NK-92 treated with Interleukin-12 subunit alpha and Interleukin-12 subunit beta, amount 100 ng/mL, for 24 hours (cell line): ENCODE measurements at regions not wholly inside any gene's neighbourhood (a gene's known extent, or its start where the extent isn't known, plus 50 kb on each side); places are given as distances from the start of the nearest gene placed in this dataset.
A peak's percentile ranks its signal among the peaks of the same experiment; 100 is the strongest.
"Not testable (repeated sequence)": the region's sequence is repeated elsewhere in the genome, so short reads cannot be mapped to it uniquely, and the experiment has no call there.

Source experiments
- DNase-seq: peaks from one replicate; lab custom pipeline; 2025; lab: John Stamatoyannopoulos, UW

DNA sequence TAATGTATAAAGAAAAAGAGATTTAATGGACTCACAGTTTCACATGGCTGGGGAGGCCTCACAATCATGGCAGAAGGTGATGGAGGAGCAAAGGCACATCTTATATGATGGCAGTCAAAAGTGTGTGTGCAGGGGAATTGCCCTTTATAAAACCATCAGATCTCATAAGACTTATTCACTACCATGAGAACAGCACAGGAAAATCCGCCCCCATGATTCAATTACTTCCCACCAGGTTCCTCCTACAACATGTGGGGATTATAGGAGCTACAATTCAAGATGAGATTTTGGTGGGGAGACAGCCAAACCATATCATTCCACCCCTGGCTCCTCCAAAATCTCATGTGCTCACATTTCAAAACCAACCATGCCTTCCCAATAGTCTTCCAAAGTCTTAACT is 82.5 kb upstream of the ANKRD1 start:
- not testable (repeated sequence) for DNase-seq

DNA sequence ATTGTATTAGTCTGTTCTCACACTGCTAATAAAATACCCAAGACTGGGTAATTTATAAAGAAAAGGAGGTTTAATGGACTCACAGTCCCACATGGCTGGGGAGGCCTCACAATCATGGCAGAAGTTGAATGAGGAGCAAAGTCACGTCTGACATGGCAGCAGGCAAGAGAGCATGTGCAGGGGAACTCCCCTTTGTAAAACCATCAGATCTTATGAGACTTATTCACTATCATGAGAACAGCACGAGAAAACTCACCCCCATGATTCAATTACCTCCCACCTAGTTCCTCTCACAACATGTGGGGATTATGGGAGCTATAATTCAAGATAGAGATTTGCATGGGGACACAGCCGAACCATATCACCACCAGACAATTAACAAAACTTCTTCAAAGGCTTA is 84.4 kb upstream of the ANKRD1 start:
- not testable (repeated sequence) for DNase-seq

DNA sequence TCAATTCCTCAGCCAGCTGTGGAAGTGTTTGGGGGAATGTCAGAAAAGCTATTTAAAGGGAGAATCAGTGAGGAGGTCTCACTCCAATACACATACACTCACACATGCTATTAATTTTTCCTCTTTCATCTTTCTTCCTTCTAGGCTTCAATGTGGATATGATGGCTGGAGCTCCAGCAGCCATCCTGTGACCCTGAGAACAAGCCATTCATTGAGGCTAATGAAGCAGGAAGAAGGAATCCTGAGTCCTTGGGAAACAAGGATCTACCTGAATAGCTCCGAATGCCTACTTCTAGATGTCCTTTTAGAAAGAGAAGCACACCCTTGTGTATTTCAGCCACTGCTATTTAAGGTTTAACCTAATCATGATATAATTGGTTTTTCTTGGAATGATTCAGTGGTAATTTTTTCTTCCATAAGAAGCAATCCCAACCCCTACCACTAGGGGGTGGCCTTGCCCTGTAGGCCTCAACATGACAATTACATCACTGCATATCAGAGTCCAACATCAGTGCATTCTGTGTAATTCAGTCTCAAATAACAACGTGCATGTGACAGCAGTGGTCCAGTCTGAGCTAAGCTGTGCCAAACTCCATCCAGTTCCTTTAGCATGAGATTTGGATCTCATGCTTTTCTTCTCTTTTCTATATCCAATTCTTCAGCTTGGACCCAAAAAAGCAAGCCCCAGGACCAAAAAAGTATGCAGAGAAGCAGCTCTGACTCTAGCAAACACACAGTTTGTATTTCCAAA is 85.3 kb upstream of the ANKRD1 start:
- peak; percentile 7 for DNase-seq

DNA sequence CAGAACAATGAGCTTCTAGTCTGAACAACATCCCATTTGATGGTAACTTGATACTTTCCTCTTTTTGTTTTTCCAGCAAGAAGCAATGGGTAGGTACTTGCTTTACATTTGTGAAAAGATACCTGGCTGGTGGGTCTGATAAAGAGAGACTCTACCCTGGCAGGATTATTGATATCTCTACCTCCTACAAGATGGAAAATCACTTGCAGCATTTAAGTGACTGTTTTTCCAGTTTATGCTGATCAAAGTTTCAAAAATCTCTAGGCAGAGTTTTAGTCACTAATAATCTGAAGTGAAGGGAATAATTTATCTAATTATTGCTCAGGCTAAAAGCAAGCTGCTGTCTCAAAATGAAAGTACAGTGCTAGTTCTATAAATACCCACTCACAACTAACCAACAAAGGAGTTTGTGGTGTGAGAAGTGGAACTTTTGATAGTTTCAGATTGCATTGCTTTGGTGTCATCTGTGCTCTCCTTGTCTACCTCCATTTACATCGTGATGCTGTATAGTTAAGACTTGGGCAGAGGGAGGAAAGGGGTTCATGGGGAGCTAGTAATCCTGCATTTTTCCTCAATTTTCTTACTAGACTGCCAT is 86.0 kb upstream of the ANKRD1 start:
- DNase-seq = no peak

DNA sequence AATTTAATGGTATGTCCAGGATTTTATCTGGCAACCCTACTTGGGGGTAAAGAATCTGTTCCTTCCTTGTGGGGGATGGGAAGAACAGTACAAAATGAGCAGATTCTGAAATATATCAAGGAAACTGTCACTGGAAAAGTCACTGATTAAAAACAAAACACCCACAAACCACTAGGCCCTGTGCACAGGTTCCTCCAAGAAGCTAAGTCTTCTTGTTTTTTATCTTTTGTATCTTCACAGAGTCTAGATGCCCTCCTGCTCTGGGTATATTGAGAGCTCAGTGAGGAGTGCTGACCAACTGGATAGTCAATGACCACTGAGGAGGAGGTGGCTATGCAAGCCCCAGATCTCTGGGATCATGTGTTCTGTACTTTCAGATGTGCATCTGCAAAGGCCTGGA is 86.8 kb upstream of the ANKRD1 start:
- DNase-seq = no peak

DNA sequence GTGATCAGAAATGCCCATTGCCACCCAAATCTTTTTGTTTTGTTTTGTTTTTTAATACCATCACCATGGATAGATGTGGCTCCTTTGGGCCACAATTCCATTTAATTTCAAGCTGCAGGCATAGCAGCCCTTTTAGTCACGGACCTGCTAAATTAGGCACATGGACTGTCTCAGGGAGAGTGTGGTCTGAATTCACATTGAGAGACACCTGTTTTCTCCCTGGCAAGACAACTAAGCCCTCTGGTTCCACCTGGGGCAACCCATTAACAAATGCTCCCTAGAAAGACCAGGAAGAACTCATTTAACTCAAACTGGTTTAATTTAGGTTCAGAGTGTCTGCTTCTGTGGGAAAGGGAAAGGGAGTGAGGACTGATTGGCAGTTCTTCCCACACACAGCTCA is 88.2 kb upstream of the ANKRD1 start:
- DNase-seq = no peak

DNA sequence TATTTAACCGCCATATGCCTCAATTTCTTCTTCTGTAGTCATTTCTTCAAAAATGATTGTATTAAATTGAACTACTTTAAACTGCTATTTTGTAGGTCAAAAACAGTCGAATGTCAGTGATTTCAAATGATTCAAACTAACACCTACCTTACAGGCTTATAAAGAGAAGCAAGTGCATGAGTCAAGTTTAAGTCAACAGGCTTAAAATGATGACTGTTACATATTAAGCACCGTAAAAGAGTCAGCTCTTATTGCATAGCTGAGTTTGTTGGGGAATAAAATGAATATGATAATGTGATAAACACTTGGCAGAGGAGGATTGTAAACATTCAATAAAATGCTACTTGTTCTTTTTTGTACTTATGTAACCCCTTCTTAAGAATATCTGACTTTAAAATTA is 90.1 kb upstream of the ANKRD1 start:
- DNase-seq = no peak

DNA sequence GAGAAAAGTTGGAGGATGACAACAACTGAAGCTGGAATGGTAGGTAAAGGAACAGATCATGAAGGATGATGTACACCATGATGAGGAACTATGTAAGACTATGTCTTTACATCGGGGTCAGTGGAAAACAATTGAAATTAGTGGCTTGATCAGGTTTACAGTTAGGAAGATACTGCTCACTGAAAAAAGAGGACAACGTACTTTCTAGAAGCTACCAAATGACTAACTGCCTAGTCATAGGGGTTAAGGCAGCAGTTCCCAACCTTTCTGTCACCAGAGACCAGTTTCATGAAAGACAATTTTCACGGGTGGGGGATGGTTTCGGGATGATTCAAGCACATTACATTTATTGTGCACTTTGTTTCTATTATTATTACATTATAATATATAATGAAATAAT is 91.6 kb upstream of the ANKRD1 start:
- DNase-seq = no peak

DNA sequence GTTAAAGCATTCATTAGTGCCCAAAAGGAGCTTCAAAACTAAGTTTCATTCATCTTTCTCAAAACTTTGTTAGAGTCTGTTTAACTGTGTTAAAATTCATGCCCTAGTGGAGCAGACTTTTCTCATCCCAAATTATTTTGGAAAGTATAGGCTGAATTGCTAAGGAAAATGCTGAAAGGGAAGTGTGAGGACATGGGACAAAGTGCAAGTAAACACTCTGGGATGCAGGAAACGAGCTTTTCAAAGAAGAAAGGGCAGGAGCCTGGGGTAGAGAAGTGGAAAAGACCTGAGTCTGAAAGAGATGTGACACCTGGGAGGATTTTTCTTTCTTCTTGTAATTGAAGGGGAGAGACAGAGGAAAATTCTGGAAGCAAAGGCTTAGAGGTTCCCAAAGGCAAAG is 93.1 kb upstream of the ANKRD1 start:
- DNase-seq = no peak

DNA sequence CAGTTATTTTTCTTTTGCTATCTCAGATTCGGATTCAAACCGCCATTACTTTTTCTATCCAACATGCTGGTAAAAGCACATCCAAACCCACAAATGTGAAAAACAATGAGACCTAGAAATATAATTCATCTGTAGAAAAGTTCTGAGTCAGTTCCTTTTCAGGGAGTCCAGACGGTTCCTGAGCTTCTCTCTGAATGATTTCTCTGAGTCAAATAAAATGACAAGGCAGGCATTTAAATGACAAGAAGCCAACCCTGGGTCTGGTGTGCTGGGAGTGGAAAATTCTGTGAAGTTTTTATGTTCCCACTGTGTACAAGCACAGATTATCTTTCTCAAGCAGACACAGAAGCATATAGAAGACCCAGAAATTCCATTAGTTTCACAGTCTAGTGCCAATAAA is 96.3 kb upstream of the ANKRD1 start:
- DNase-seq = no peak

DNA sequence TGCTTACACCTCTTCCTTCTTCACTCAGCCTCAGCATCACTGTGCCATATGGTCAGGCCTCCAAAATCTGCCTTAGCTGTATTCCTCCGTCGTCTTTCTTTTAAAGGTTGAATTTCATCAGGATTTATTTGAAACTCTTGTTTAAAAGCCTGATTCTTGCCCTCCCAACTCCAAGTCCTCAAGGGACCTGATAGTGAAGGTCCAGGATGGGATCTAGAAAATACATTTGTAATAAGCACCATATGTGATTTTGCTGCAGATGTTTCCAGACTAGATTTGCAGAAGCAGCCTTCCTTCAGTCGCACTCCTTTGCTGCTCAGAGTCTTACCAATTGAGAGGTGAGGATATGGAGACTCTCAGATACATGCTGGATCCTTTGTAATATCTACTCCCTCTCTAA is 101.0 kb upstream of the ANKRD1 start:
- no peak for DNase-seq

DNA sequence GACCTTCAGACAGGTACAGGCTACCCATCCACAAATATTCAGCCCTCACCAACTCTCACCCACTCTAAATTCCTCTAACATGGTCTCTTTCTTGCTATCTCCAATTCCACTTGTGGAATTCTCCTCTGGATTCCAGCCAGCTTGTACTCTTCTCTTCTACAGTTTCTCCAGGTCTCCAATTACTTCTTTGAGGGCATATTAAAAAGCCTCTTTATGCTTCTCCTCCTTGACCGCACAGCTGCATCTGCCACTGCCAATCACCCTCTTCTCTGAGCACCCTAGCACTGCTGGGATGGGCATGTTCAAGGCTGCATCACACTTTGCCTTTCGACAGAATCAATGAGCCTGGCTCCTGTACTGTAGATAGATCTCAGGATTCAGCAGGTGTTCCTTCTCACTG is 101.5 kb upstream of the ANKRD1 start:
- no peak for DNase-seq

DNA sequence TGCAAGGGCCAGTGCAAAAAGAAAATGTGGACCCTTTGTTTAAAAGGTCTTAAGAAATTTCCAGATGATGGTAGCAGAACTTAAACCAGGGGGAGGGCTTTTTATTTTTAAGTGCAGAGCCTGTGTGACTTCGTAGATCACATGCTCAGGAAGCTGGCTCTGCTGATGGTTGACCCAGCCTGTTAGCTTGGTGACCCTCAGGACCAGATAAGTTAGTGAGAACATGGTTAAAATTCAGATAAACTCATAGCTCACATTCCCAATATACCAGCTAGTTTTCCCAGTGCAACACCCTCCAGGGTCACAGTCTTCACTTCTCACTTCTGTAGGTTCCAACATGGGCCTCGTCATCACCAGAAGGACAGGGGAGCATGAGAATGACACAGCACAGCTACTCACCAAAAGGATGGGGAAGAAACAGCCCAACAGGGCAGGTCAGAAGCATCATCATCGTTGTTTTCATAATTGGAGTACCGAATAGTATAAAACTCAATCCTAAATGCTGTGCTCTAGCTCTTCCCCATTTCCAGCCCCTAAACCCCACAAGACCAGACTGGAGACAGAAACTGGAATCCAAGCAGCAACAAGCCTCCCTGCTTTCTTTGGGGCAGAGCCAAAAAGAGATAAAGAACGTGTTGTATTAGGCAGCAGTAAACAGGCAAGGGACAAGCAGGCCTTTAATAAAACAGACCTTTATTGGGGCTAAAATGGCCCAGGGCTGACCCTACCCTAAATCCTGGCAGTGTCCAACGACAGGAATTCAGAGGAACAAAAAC is 102.2 kb upstream of the ANKRD1 start:
- no peak for DNase-seq

DNA sequence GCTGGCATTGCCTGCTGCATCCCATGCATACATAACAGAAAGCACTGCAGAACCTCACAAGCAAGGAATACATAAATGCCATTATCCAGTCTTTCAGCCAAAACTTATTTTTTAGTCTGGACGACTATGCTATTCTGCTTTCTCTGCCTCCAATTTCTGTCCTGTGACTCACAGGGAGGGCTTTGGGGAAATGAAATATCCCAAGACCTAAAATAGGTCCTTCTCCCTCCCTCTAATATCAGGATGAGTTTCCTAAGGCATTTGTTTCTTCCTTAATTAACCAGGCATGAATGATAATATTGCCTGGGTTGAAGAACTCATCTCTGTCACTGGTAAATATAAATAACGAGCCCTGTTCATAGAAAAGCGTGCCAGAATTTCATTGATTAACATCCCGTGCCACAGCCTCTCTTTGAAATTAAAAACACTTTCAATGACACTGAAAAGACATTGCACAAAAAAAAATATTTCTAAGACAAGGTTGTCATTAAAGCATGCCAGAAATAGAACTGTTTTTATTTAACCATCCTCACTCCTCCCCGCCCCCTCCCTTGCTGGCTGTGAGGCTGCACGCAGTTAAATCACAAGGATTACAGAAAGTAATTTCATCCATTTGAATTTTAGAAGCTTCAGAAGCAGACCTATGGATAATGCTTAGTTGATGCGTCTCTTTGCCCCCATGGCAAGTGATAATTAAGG is 103.0 kb upstream of the ANKRD1 start:
- no peak for DNase-seq

DNA sequence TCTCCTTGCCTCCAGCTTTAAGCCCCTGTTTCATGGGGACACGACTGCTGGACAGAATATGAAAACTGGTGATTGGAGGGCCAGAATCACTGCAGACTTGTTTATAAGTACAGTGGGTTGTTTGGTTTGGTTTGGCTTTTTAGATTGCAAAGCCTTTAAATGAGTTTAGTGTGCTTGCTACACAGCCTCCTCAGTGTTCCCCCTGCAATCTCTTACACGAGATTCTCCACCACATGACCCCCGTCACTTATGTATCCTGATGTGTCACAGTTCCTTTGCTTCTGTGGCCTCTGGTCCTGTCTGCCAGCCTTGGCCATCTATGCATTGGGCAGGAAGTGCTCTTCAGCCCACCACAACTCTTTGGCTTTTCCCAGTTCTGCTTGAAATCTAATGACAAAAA is 103.7 kb upstream of the ANKRD1 start:
- no peak for DNase-seq

DNA sequence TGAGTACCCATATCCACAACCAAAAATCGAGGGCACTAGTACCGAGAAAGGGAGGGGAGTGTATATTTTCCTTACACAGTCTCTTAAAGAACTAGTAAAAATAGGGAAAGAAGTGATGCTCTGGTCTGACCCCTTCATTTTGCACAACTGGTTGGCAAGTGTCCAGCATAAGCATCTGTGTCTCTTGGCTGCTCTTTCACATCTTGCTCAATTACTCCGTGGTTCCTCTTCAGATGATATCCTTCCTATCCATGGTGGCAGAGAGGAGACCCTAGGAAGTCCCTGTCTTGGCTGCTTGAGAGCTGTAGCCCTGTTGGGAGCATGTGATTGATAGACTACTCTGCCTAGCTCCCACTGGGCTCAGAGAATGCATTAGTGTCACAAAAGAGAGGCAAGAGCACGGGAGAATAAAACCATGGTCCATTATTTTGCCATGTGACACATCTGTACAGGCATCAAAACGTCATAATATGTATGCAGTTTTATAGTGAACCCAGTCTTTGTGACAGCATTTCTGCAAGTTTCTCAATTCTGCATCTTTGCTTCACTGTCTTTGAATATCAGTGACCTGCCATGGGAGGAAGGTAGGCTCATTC is 111.8 kb upstream of the ANKRD1 start:
- DNase-seq = no peak

DNA sequence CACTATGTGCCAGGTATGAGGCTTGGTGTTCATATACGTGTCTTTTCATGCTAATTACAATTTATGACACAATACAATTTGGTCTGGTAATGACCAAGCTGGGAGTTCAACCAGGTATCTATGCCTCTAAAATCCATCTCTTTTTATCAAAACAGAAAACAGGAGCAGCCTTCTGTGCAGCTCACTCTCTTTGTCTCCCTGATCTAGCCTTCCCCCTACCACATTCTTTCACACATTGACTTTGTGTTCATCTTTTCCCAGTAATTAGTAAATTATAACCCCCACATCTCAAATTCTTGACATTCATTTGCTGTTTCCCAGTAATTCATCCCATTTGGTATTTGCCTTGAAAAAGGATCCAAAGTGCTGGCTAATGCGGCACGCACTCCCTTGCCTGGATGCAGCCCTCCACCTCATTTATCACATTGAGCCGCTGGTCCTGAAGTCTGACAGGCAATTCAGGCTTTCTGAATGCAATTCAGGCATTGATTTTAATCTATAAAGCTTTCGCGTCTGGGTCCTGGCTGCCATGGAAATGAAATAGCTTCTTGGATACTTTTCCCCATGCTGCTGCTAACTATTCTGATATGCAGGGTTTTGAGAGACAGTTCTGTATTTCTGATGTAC is 112.5 kb upstream of the ANKRD1 start:
- DNase-seq = no peak

DNA sequence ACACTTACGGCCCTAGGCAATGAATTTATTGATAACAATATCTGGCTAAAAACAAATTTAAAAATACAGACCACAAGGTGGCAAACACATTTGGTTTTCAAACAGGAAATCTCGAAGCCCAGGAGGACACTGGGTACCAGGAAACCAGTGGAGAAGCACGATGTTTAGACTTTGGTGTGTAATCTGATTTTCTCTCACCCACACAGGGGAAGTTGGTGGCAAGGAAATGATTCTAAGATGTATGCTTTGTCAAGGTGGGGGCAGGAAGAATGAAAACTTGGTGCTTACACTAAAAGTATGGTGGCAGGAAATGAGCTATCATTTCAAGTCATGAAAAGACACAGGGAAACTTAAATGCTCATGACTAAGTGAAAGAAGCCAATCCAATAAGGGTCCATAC is 113.2 kb upstream of the ANKRD1 start:
- no peak for DNase-seq

DNA sequence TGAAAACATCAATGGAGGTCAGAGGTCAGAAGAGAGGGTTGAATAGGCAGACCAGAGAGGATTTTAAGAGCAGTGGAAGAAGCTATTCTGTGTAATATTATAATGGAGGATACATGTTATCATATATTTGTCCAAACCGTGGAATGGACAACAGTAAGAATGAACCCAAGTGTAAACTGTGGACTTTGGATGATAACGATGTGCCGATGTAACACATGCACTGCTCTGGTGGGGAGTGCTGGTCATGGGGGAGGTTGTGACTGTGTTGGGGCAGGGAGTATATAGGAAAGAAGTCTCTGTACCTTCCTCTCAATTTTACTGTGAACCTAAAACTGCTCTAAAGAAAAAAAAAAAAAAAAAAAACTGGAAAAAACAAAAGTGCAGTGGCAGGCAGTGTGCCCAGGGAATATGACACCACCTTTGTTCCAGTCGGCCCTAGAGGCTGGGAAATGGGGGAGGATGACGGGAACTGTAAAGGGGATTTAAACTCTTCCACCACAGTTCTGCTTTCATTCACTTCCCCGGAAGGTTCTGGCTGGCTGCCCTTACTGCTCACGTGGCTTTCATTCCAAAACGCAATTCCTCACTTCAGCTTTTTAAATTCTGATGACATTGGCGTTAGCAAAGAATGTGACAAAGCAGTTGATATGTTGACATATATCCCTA is 113.7 kb upstream of the ANKRD1 start:
- DNase-seq = no peak

DNA sequence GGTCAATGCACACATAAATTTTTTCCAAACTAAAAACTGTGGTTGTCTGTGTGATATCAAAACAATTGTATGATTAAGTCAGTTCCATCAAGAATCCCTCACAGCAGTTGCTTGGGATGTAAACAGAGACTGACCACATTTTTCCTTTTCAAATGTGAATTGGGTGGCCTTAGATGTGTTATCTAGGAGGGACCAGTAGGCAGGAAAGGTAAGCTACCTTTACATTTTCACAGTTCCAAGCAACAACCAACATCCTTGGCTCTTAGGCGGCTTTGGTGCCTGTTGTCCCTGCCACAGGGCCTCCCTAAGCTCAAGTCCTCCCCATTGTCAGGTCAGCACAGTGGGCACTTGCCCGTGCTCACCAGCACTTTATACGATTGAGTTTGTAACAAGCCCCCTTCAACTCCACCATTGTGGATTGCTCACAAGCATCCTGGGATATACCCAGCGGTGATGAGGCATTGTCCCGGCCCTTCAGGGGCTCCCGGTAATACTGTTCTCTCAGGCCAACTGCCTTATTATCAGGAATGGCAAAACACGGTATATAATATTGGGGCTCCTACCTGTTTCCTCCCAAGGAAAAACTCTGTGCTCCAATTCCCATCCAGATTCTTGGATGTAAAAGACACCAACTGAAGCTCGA is 114.9 kb upstream of the ANKRD1 start:
- no peak for DNase-seq
